Panc1 (cell line): ENCODE measurements at regions not wholly inside any gene's neighbourhood (a gene's known extent, or its start where the extent isn't known, plus 50 kb on each side); places are given as distances from the start of the nearest gene placed in this dataset.

Source experiments
- ATAC-seq: fragments of 200-7000 bp; cut with Tn5 transposase; 2 replicates; pipeline ENCODE4 v1.9.1; 2020; ENCODE audit warnings: mild to moderate bottlenecking, moderate library complexity
- BruUV-seq: library from RNA; stranded (reverse); fragments of 400-500 nt; replicated peaks from 2 replicates; lab custom pipeline; 2021; lab: Mats Ljungman, UMichigan
- CTCF ChIA-PET: fragments of 300-600 bp; sonication (Branson Sonifier 250); formaldehyde crosslinking; loops from one replicate; lab custom pipeline; 2022; ENCODE audit warnings: antibody characterized with exemption; lab: Charles Lee
- POLR2A ChIA-PET: fragments of 300-600 bp; sonication (Branson Sonifier 250); formaldehyde crosslinking; loops from one replicate; lab custom pipeline; 2022; ENCODE audit warnings: antibody characterized with exemption; lab: Charles Lee
- DNase-seq: peaks from one replicate; pipeline ENCODE4 v3.0.0-alpha.2; 2010; ENCODE audit warnings: low read depth, low spot score
- H3K27ac ChIP-seq: 2 replicates; pipeline ENCODE4 v1.5.1; 2011; ENCODE audit warnings: mild to moderate bottlenecking, low read length, inconsistent platforms
- H3K27me3 ChIP-seq: fragments of 200-500 bp; sonication (Bioruptor generic); 2 replicates; pipeline ENCODE4 v1.6.0; 2014; ENCODE audit warnings: low read length, inconsistent platforms; ENCODE audit not compliant: control insufficient read depth, insufficient read depth
- H3K36me3 ChIP-seq: fragments of 200-500 bp; sonication (Bioruptor generic); 2 replicates; pipeline ENCODE4 v1.5.1; 2014; ENCODE audit warnings: inconsistent platforms, mild to moderate bottlenecking, low read length, moderate library complexity; ENCODE audit not compliant: control insufficient read depth, insufficient read depth
- H3K4me1 ChIP-seq: 2 replicates; pipeline ENCODE4 v1.5.1; 2011; ENCODE audit warnings: inconsistent platforms, mild to moderate bottlenecking, low read length, moderate library complexity; ENCODE audit not compliant: control insufficient read depth, insufficient read depth
- H3K4me3 ChIP-seq, 2 experiments: 2 replicates each; pipeline ENCODE4 v1.5.1; 2011 to 2012; ENCODE audit warnings: low read depth in 2 of 2, low read length in 2 of 2, mild to moderate bottlenecking in 2 of 2, inconsistent platforms in 1 of 2, moderate library complexity in 1 of 2
- H3K9me3 ChIP-seq: fragments of 200-500 bp; sonication (Bioruptor generic); 2 replicates; pipeline ENCODE4 v1.5.1; 2014; ENCODE audit warnings: low read depth, mild to moderate bottlenecking, inconsistent platforms, low read length, moderate library complexity; ENCODE audit not compliant: control insufficient read depth, insufficient read depth
- CTCF ChIP-seq: fragments of 450-650 bp; IDR thresholded peaks from 2 replicates; pipeline ENCODE4 v1.5.1; 2017; ENCODE audit warnings: mild to moderate bottlenecking
- POLR2AphosphoS5 ChIP-seq: IDR thresholded peaks from 2 replicates; pipeline ENCODE4 v1.6.1; 2012; ENCODE audit warnings: mild to moderate bottlenecking, low read depth, low read length, moderate library complexity
- REST ChIP-seq, 2 experiments: IDR thresholded peaks; 2 replicates each; pipeline ENCODE4 v1.6.1; 2011 to 2012; ENCODE audit warnings: low read depth in 2 of 2, control low read depth in 1 of 2, low read length in 1 of 2, mild to moderate bottlenecking in 1 of 2, moderate library complexity in 1 of 2; ENCODE audit not compliant: insufficient read depth in 1 of 2
- SIN3A ChIP-seq: IDR thresholded peaks from 2 replicates; pipeline ENCODE4 v1.6.1; 2012; ENCODE audit warnings: low read depth, mild to moderate bottlenecking, low read length, moderate library complexity, borderline replicate concordance; ENCODE audit not compliant: insufficient read depth
- TCF7L2 ChIP-seq: IDR thresholded peaks from 2 replicates; pipeline ENCODE4 v1.6.1; 2011; ENCODE audit warnings: mild to moderate bottlenecking, low read depth, low read length, inconsistent platforms
- in situ Hi-C: cut with HindIII; loops from 2 replicates; pipeline ENCODE4 v1.10.0; 2016; ENCODE audit warnings: low sequenced_read_pairs, low pct_unique_long_range_greater_than_20kb
- intact Hi-C: fragments of 100-400 bp; cut with micrococcal nuclease; formaldehyde crosslinking; loops from one replicate; pipeline ENCODE4 v1.10.0; 2022; ENCODE audit not compliant: unreplicated experiment

- H3K4me1 ChIP-seq: no peaks in the 10 kb centered on the region
- TF ChIP-seq CTCF (no peak), REST (IDR thresholded peaks at IDR 0.05; ENCODE audit: insufficient read depth in 1 of 2, low read depth in 2 of 2, low read length in 1 of 2) (no peak), SIN3A (no peak), POLR2AphosphoS5 (no peak), TCF7L2 (no peak)
- no peaks in the 10 kb centered on the region for H3K36me3 ChIP-seq
- H3K27ac ChIP-seq: no peak overlapping the region
- ATAC-seq: no peak
- ChIA-PET CTCF (no interaction called here), POLR2A (no interaction called here)
- BruUV-seq: no TSS peak
- no peaks in the 10 kb centered on the region for H3K27me3 ChIP-seq
- no peaks in the 10 kb centered on the region for H3K9me3 ChIP-seq
- in situ Hi-C loops (no loop called here), intact Hi-C loops (no loop called here)
- no peak overlapping the region for H3K4me3 ChIP-seq
- no peak for DNase-seq
These were observed 1607.6 kb downstream of the OLFM4 start for GRCh38 chr13:54636231-54636630.

- in situ Hi-C loops: no loop called here
- DNase-seq (no peak), ATAC-seq (no peak)
- Histone ChIP-seq H3K4me1 (no peaks in the 10 kb centered on the region), H3K9me3 (no peaks in the 10 kb centered on the region), H3K27ac (no peak overlapping the region), H3K4me3 (no peak overlapping the region), H3K27me3 (no peaks in the 10 kb centered on the region), H3K36me3 (no peaks in the 10 kb centered on the region)
- TF ChIP-seq REST (IDR thresholded peaks at IDR 0.05; ENCODE audit: insufficient read depth in 1 of 2, low read depth in 2 of 2, low read length in 1 of 2) (no peak), TCF7L2 (no peak), SIN3A (no peak), CTCF (no peak), POLR2AphosphoS5 (no peak)
- BruUV-seq: no TSS peak
- intact Hi-C loops: no loop called here
- CTCF ChIA-PET: interaction anchor here (0.7 kb wide), 1 partner anchor 196 kb away, joined by 3 read pairs; no protein-coding TSS in a partner anchor
- POLR2A ChIA-PET: no interaction called here
These were observed 1608.8 kb downstream of the OLFM4 start for GRCh38 chr13:54637366-54637765.
